Dermis blood vessel endothelial cell (primary cell): ENCODE measurements at regions not wholly inside any gene's neighbourhood (a gene's known extent, or its start where the extent isn't known, plus 50 kb on each side); places are given as distances from the start of the nearest gene placed in this dataset.
"Not testable (repeated sequence)": the region's sequence is repeated elsewhere in the genome, so short reads cannot be mapped to it uniquely, and the experiment has no call there.

Experiments used
- DNase-seq: peaks from one replicate; pipeline ENCODE4 v3.0.0; 2010

- DNase-seq, result no peak
These were observed 288.5 kb upstream of the CNR1 start for GRCh38 chr6:88454658-88455057.

GRCh38 chr6:88449770-88450169 is 283.6 kb upstream of the CNR1 start:
- no peak for DNase-seq

GRCh38 chr6:88445188-88445965 is 279.2 kb upstream of the CNR1 start:
- peak; percentile 34 for DNase-seq

- DNase-seq, result no peak
These were observed 277.4 kb upstream of the CNR1 start for GRCh38 chr6:88443554-88443953.

- no peak for DNase-seq
These were observed 276.6 kb upstream of the CNR1 start for GRCh38 chr6:88442737-88443136.

- no peak for DNase-seq
These were observed 275.2 kb upstream of the CNR1 start for GRCh38 chr6:88441346-88441745.

GRCh38 chr6:88428068-88428467 is 261.9 kb upstream of the CNR1 start:
- DNase-seq, result no peak

- DNase-seq, result no peak
These were observed 259.9 kb upstream of the CNR1 start for GRCh38 chr6:88426005-88426404.

- DNase-seq, result peak; percentile 22
These were observed 256.7 kb upstream of the CNR1 start for GRCh38 chr6:88422831-88423230.

- not testable (repeated sequence) for DNase-seq
These were observed 254.9 kb upstream of the CNR1 start for GRCh38 chr6:88420967-88421488.

- not testable (repeated sequence) for DNase-seq
These were observed 253.0 kb upstream of the CNR1 start for GRCh38 chr6:88418921-88419810.

- not testable (repeated sequence) for DNase-seq
These were observed 251.2 kb upstream of the CNR1 start for GRCh38 chr6:88417361-88417760.

- no peak for DNase-seq
These were observed 247.3 kb upstream of the CNR1 start for GRCh38 chr6:88413459-88413858.

- DNase-seq, result not testable (repeated sequence)
These were observed 242.2 kb upstream of the CNR1 start for GRCh38 chr6:88408355-88408754.

GRCh38 chr6:88406674-88407073 is 240.5 kb upstream of the CNR1 start:
- DNase-seq, result not testable (repeated sequence)

- DNase-seq, result no peak
These were observed 237.3 kb upstream of the CNR1 start for GRCh38 chr6:88403486-88403885.

GRCh38 chr6:88402909-88403308 is 236.8 kb upstream of the CNR1 start:
- no peak for DNase-seq

- not testable (repeated sequence) for DNase-seq
These were observed 224.9 kb upstream of the CNR1 start for GRCh38 chr6:88390998-88391397.

- no peak for DNase-seq
These were observed 222.4 kb upstream of the CNR1 start for GRCh38 chr6:88388589-88388988.

GRCh38 chr6:88386167-88386566 is 220.0 kb upstream of the CNR1 start:
- no peak for DNase-seq

- DNase-seq, result no peak
These were observed 217.0 kb upstream of the CNR1 start for GRCh38 chr6:88383183-88383582.

GRCh38 chr6:88381289-88381642 is 215.1 kb upstream of the CNR1 start:
- DNase-seq, result no peak

GRCh38 chr6:88380618-88381288 is 214.6 kb upstream of the CNR1 start:
- DNase-seq, result peak; percentile 46
